K562 (cell line): ENCODE measurements at regions not wholly inside any gene's neighbourhood (a gene's known extent, or its start where the extent isn't known, plus 50 kb on each side); places are given as distances from the start of the nearest gene placed in this dataset.

Experiments
- ATAC-seq: fragments of 200-7000 bp; cut with Tn5 transposase; 3 replicates; pipeline ENCODE4 v1.9.1; 2020; ENCODE audit warnings: moderate library complexity
- BruUV-seq: library from RNA; stranded (reverse); fragments of 400-500 nt; replicated peaks from 2 replicates; lab custom pipeline; 2021; lab: Mats Ljungman, UMichigan
- CTCF ChIA-PET: fragments of 300-600 bp; formaldehyde crosslinking; extraction: SDS; loops from one replicate; lab custom pipeline; 2021; ENCODE audit warnings: low intra/inter-chr PET ratio; lab: Yijun Ruan, JAX
- POLR2A ChIA-PET: fragments of 300-600, 350-650 bp; sonication (Branson Sonifier 250); formaldehyde crosslinking; extraction: SDS; loops from one replicate; lab custom pipeline; 2021; ENCODE audit warnings: antibody characterized with exemption, inconsistent platforms; lab: Yijun Ruan, JAX
- DNase-seq, 4 experiments: peaks; one replicate each; pipeline versions ENCODE4 v3.0.0 to v3.0.0-alpha.2; 2011 to 2018; ENCODE audit warnings: low spot score in 3 of 4, mixed read lengths in 3 of 4; ENCODE audit errors: extremely low read depth in 1 of 4
- FAIRE-seq: peaks from 2 replicates; lab custom pipeline; 2011; peaks lifted over from hg19 to GRCh38; lab: Jason Lieb, UNC
- H2AFZ ChIP-seq: 2 replicates; pipeline ENCODE4 v1.6.0; 2011; ENCODE audit warnings: low read depth, low read length, control low read depth, inconsistent platforms
- H3K27ac ChIP-seq: fragments of 200-600 bp; 3 replicates; pipeline ENCODE4 v1.8.0; 2011; ENCODE audit warnings: low read depth, mild to moderate bottlenecking, control low read depth, inconsistent platforms, low read length, moderate library complexity, mixed read lengths; ENCODE audit errors: extremely low read depth
- H3K27me3 ChIP-seq, 2 experiments: fragments of 300-600 bp in 1 of 2; 2 replicates in 1 of 2; 3 replicates in 1 of 2; pipeline versions ENCODE4 v1.6.0 to v1.8.0; 2011; ENCODE audit warnings: inconsistent platforms in 2 of 2, low read length in 2 of 2, mild to moderate bottlenecking in 1 of 2, mixed read lengths in 1 of 2, moderate library complexity in 1 of 2; ENCODE audit not compliant: control insufficient read depth in 2 of 2, insufficient read depth in 2 of 2
- H3K36me3 ChIP-seq: fragments of 300-600 bp; 3 replicates; pipeline ENCODE4 v1.8.0; 2011; ENCODE audit warnings: mild to moderate bottlenecking, low read length, inconsistent platforms; ENCODE audit not compliant: control insufficient read depth, insufficient read depth
- H3K4me1 ChIP-seq, 2 experiments: fragments of 200-600 bp in 1 of 2; replicated peaks in 1 of 2; 2 replicates in 1 of 2; 3 replicates in 1 of 2; pipeline versions ENCODE4 v1.5.1 to v1.8.0; 2011; ENCODE audit warnings: inconsistent platforms in 2 of 2, low read length in 2 of 2, mild to moderate bottlenecking in 1 of 2, mixed read lengths in 1 of 2, moderate library complexity in 1 of 2; ENCODE audit not compliant: control insufficient read depth in 2 of 2, insufficient read depth in 2 of 2
- H3K4me2 ChIP-seq: 2 replicates; pipeline ENCODE4 v1.6.1; 2011; ENCODE audit warnings: low read length, control low read depth, inconsistent platforms, mixed read lengths; ENCODE audit not compliant: insufficient read depth
- H3K4me3 ChIP-seq: fragments of 200-600 bp; sonication (generic), shearing (Covaris generic); 2 replicates; pipeline ENCODE4 v1.5.1; 2016; ENCODE audit warnings: control low read depth, inconsistent platforms
- H3K79me2 ChIP-seq: fragments of 200-600 bp; 3 replicates; pipeline ENCODE4 v1.8.0; 2011; ENCODE audit warnings: low read length, inconsistent platforms; ENCODE audit not compliant: control insufficient read depth, insufficient read depth
- H3K9ac ChIP-seq, 2 experiments: 2 replicates each; pipeline versions ENCODE4 v1.6.0 to v1.6.1; 2011; ENCODE audit warnings: low read depth in 2 of 2, low read length in 2 of 2, control low read depth in 1 of 2, inconsistent platforms in 1 of 2, mild to moderate bottlenecking in 1 of 2, mixed read lengths in 1 of 2; ENCODE audit not compliant: insufficient read depth in 1 of 2
- H3K9me1 ChIP-seq: one replicate; pipeline ENCODE4 v1.6.0; 2011; ENCODE audit warnings: inconsistent platforms, mild to moderate bottlenecking, low read length, moderate library complexity; ENCODE audit not compliant: control insufficient read depth, insufficient read depth
- H3K9me3 ChIP-seq: replicated peaks from 2 replicates; pipeline ENCODE4 v1.5.1; 2011; ENCODE audit warnings: low read depth, low read length, inconsistent platforms; ENCODE audit not compliant: control insufficient read depth, insufficient read depth
- H4K20me1 ChIP-seq: replicated peaks from 2 replicates; pipeline ENCODE4 v1.6.1; 2011; ENCODE audit warnings: low read length, inconsistent platforms, mixed read lengths; ENCODE audit not compliant: control insufficient read depth, insufficient read depth
- ATF3 ChIP-seq, 2 experiments: fragments of 450-650 bp in 1 of 2; sonication (generic) in 1 of 2; formaldehyde crosslinking in 1 of 2; IDR thresholded peaks in 1 of 2; conservative IDR thresholded peaks in 1 of 2; 2 replicates each; pipeline versions ENCODE4 v1.6.1 to v1.8.1; 2016 to 2023; ENCODE audit warnings: mild to moderate bottlenecking in 2 of 2, moderate library complexity in 2 of 2, inconsistent platforms in 1 of 2, missing genetic modification reagents in 1 of 2
- FOS ChIP-seq: IDR thresholded peaks from 3 replicates; pipeline ENCODE4 v1.6.1; 2011; ENCODE audit not compliant: insufficient read length; ENCODE audit errors: extremely low read depth
- TAF1 ChIP-seq: IDR thresholded peaks from 2 replicates; pipeline ENCODE4 v1.6.1; 2011; ENCODE audit warnings: mild to moderate bottlenecking, low read length, moderate library complexity; ENCODE audit not compliant: insufficient read depth, control insufficient read depth, severe bottlenecking; ENCODE audit errors: extremely low read depth
- WGBS: fragments of 100-300 bp; shearing (Covaris generic); methylation state at CpG from one replicate; pipeline ENCODE4 v1.1.6; 2016; ENCODE audit warnings: low coverage, mixed read lengths; ENCODE audit not compliant: insufficient coverage; ENCODE audit errors: missing lambda C conversion rate; 5-methylcytosine and 5-hydroxymethylcytosine counted together
- in situ Hi-C: fragments of 300-500 bp; cut with MboI; formaldehyde crosslinking; loops from 4 replicates; pipeline ENCODE4 v1.15.0; 2018; ENCODE audit warnings: inconsistent platforms, mixed read lengths
- intact Hi-C: fragments of 100-400 bp; cut with micrococcal nuclease; formaldehyde crosslinking; loops from 2 replicates; pipeline ENCODE4 v1.14.2; 2022
- TF ChIP-seq, protein P1 (sequence below): fragments of 250-450 bp; sonication (Bioruptor Pico); IDR thresholded peaks from 2 replicates; pipeline ENCODE4 v1.8.0; 2021; ENCODE audit warnings: moderate library complexity, mild to moderate bottlenecking, inconsistent platforms

- H3K4me1 ChIP-seq = no peaks in the 10 kb centered on the region
- no peak overlapping the region for H3K4me2 ChIP-seq
- H3K27me3 ChIP-seq = no peaks in the 10 kb centered on the region
- CTCF ChIA-PET = no interaction called here
- 0 out of 2 replicates have a peak, but pooled peaks have one; percentile 22 for TF ChIP-seq ATF3 (IDR thresholded peaks at IDR 0.05)
- no peak for TF ChIP-seq ATF3 (CRISPR knock-in tag; conservative IDR thresholded peaks at IDR 0.05)
- TF ChIP-seq TAF1 = no peak
- no peak for FAIRE-seq
- 5% methylated on average over 2 of the region's 2 CpGs for WGBS
- POLR2A ChIA-PET = no interaction called here
- BruUV-seq = no TSS peak
- H3K79me2 ChIP-seq = no peaks in the 10 kb centered on the region
- H3K9me1 ChIP-seq = no peaks in the 10 kb centered on the region
- in situ Hi-C loops (no loop called here), intact Hi-C loops (no loop called here)
- no peaks in the 10 kb centered on the region; the same call in 1 of the 2 replicates for H3K9me3 ChIP-seq
- H3K27ac ChIP-seq = no peak overlapping the region
- H3K4me3 ChIP-seq = no peak overlapping the region
- ATAC-seq = no peak
- no peaks in the 10 kb centered on the region for H4K20me1 ChIP-seq
- no peak overlapping the region for H2AFZ ChIP-seq
- H3K9ac ChIP-seq = no peak overlapping the region
- H3K36me3 ChIP-seq = no peaks in the 10 kb centered on the region
- no peak for DNase-seq
Observed at GRCh38 chr4:138572007-138572406, 329.9 kb upstream of the SLC7A11 start.

GRCh38 chr4:138567696-138568095, 325.5 kb upstream of the SLC7A11 start:
- H3K27ac ChIP-seq = no peak overlapping the region
- no TSS peak for BruUV-seq
- intact Hi-C loops (no loop called here), in situ Hi-C loops (no loop called here)
- H3K79me2 ChIP-seq = no peaks in the 10 kb centered on the region
- H3K4me3 ChIP-seq = no peak overlapping the region
- TF ChIP-seq, protein P1, sequence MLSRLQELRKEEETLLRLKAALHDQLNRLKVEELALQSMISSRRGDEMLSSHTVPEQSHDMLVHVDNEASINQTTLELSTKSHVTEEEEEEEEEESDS = no peak
- no peak for TF ChIP-seq FOS
- DNase-seq (no peak), FAIRE-seq (no peak), ATAC-seq (no peak)
- no peaks in the 10 kb centered on the region for H3K36me3 ChIP-seq
- no peaks in the 10 kb centered on the region; the same call in 1 of the 2 replicates for H3K9me3 ChIP-seq
- H3K4me1 ChIP-seq = no peaks in the 10 kb centered on the region; a peak in 1 of 5 replicates
- CTCF ChIA-PET = no interaction called here
- H2AFZ ChIP-seq = no peak overlapping the region
- POLR2A ChIA-PET = no interaction called here
- no peak overlapping the region for H3K9ac ChIP-seq
- H4K20me1 ChIP-seq = no peaks in the 10 kb centered on the region
- no peaks in the 10 kb centered on the region for H3K27me3 ChIP-seq
- H3K9me1 ChIP-seq = no peaks in the 10 kb centered on the region
- H3K4me2 ChIP-seq = no peak overlapping the region
- 5% methylated on average over 3 of the region's 3 CpGs for WGBS
